ENCODE measurements at regions not wholly inside any gene's neighbourhood (a gene's known extent, or its start where the extent isn't known, plus 50 kb on each side); places are given as distances from the start of the nearest gene placed in this dataset.

DNA sequence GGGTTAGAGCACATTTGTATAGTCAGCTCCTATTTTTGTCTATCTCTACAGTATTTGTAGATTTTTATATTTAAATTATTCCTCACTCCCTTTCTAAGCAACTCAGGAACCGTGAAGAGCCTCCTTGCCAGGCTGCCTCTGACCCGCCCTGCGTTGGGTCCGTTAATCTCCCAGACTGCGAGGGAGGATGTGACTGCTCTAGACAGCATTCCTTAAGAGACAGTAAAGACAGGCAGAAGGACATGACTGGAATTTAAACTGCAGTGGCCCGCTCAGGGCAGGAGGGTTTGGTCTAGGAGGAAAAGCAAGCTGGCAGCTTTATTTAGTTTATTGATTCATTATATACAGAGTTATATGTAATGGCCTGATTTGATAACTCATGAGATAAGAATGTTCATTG, 413.7 kb downstream of the TMEM135 start:
- ATAC-seq (replicated peaks) (no peak), DNase-seq (no peak)
- Mint-ChIP-seq H3K4me1 (no peaks in the 10 kb centered on the region), H3K9me3 (no peaks in the 10 kb centered on the region), H3K27ac (no peak overlapping the region), H3K27me3 (peaks cover 5 to 6% of the 10 kb centered on the region in 2 donors), H3K4me3 (no peak overlapping the region), H3K36me3 (no peaks in the 10 kb centered on the region)

- Mint-ChIP-seq H3K9me3 (no peaks in the 10 kb centered on the region), H3K27ac (no peak overlapping the region), H3K4me3 (no peak overlapping the region), H3K27me3 (peaks cover 5 to 6% of the 10 kb centered on the region in 2 donors), H3K4me1 (no peaks in the 10 kb centered on the region), H3K36me3 (no peaks in the 10 kb centered on the region)
- no peak for ATAC-seq (replicated peaks)
- DNase-seq = no peak
These were observed 409.9 kb downstream of the TMEM135 start for GRCh38 chr11:87447606-87448005.

DNA sequence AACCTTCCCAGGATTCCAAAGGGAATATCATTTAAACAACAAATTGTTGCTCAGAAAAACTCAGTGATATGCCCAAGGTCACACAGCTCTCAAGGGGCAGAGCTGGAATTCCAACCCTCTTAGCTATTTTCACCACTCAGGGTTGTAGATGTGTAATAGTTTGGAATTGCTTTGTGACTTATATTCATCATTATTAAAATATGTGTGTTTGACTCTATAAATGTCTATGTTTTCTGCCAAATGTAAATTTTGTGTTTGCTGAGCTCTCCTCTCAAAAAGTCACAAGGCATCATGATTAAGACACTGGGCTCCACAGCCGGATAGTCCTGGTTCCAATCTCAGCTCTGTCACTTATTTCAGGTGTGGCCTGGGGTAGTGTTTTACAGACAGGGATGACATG, 407.3 kb downstream of the TMEM135 start:
- DNase-seq (no peak), ATAC-seq (replicated peaks) (no peak)
- Mint-ChIP-seq H3K27ac (no peak overlapping the region), H3K4me3 (no peak overlapping the region), H3K27me3 (peaks cover 5 to 6% of the 10 kb centered on the region in 2 donors), H3K9me3 (no peaks in the 10 kb centered on the region), H3K36me3 (no peaks in the 10 kb centered on the region), H3K4me1 (no peaks in the 10 kb centered on the region)

GRCh38 chr11:87443707-87444106, 406.0 kb downstream of the TMEM135 start:
- Mint-ChIP-seq H3K4me3 (no peak overlapping the region), H3K4me1 (no peaks in the 10 kb centered on the region), H3K27ac (no peak overlapping the region), H3K36me3 (no peaks in the 10 kb centered on the region), H3K9me3 (no peaks in the 10 kb centered on the region), H3K27me3 (peaks cover 3 to 5% of the 10 kb centered on the region in 2 donors)
- DNase-seq (no peak), ATAC-seq (replicated peaks) (no peak)

GRCh38 chr11:87440076-87440770, 402.5 kb downstream of the TMEM135 start:
- H3K4me3 Mint-ChIP-seq = no peak overlapping the region
- no peak for DNase-seq
- H3K4me1 Mint-ChIP-seq = no peaks in the 10 kb centered on the region
- ATAC-seq (replicated peaks) = no peak
- H3K27me3 Mint-ChIP-seq = no peaks in the 10 kb centered on the region
- no peaks in the 10 kb centered on the region for H3K9me3 Mint-ChIP-seq
- H3K27ac Mint-ChIP-seq = no peak overlapping the region
- H3K36me3 Mint-ChIP-seq = no peaks in the 10 kb centered on the region

GRCh38 chr11:87438416-87438815, 400.7 kb downstream of the TMEM135 start:
- no peaks in the 10 kb centered on the region for H3K4me1 Mint-ChIP-seq
- ATAC-seq (replicated peaks) (no peak), DNase-seq (no peak)
- no peak overlapping the region for H3K4me3 Mint-ChIP-seq
- no peaks in the 10 kb centered on the region for H3K27me3 Mint-ChIP-seq
- no peaks in the 10 kb centered on the region for H3K9me3 Mint-ChIP-seq
- H3K36me3 Mint-ChIP-seq = no peaks in the 10 kb centered on the region
- H3K27ac Mint-ChIP-seq = no peak overlapping the region

DNA sequence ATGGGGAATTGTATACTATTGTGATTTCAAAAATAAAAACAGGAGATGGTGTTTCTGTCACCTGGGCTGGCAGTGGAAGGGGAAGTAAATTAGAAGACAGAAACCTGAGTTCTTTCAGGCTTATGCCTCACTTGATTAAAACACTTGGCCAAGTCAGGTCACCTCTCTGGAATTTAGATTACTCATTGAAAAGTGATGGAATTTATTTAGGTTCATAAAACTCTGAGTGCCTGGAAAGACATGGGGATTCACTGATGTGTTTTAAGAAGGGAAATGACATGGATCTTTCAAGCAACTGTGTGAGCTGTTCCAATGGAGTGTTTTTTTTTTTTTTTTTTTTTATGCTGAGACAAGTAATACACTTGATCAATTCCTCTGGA, 400.1 kb downstream of the TMEM135 start:
- Mint-ChIP-seq H3K4me1 (no peaks in the 10 kb centered on the region), H3K36me3 (no peaks in the 10 kb centered on the region), H3K9me3 (no peaks in the 10 kb centered on the region), H3K4me3 (no peak overlapping the region), H3K27ac (no peak overlapping the region), H3K27me3 (no peaks in the 10 kb centered on the region)
- ATAC-seq (replicated peaks) (no peak), DNase-seq (no peak)

GRCh38 chr11:87437133-87437843, 399.6 kb downstream of the TMEM135 start:
- Mint-ChIP-seq H3K27me3 (no peaks in the 10 kb centered on the region), H3K4me3 (no peak overlapping the region), H3K36me3 (no peaks in the 10 kb centered on the region), H3K27ac (no peak overlapping the region), H3K9me3 (no peaks in the 10 kb centered on the region), H3K4me1 (no peaks in the 10 kb centered on the region)
- no peak for ATAC-seq (replicated peaks)
- no peak for DNase-seq

DNA sequence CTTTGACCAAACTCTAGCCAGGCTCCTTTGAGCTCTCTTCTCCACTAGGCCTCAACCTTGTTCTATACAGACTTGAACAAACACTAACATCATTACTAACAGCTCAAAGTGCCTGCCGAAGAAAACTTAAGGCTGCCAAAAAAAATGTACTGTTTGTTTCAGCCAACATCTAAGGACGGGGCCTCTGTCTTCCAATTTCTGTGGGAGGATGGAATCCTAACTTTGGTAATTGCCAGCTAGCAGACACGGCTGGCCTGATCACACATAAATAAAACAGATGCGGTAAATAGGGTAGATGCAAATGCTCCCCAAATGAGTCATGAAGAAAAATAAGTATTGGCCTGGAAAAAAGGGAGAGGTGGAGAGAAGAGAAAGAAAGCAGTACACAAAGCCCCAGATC, 394.3 kb downstream of the TMEM135 start:
- DNase-seq (no peak), ATAC-seq (replicated peaks) (no peak)
- H3K4me3 Mint-ChIP-seq = no peak overlapping the region
- H3K9me3 Mint-ChIP-seq = peaks cover 0 to 1% of the 10 kb centered on the region in 2 donors
- H3K4me1 Mint-ChIP-seq = no peaks in the 10 kb centered on the region
- H3K36me3 Mint-ChIP-seq = no peaks in the 10 kb centered on the region
- H3K27ac Mint-ChIP-seq = no peak overlapping the region
- H3K27me3 Mint-ChIP-seq = no peaks in the 10 kb centered on the region

DNA sequence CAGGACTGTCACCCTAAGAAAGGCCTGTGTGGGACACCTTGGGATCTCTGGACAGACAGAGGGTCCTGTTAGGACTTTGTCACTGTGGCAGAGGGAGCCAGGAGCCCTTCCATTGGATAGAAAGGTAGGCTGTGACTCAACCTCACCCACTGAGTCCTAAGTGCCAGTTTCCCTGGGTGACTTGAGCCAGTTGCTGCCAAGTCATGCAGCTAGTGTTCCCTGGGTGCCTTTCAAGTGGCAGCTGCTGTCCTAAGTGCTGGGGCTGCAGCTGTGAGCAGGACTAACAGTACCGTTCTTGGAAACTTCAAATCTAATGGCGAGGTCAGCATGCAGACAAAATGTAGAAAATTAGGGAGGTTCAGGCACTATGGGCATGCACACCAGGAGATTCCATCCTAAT, 393.7 kb downstream of the TMEM135 start:
- Mint-ChIP-seq H3K4me1 (no peaks in the 10 kb centered on the region), H3K4me3 (no peak overlapping the region), H3K27me3 (no peaks in the 10 kb centered on the region), H3K27ac (no peak overlapping the region), H3K36me3 (no peaks in the 10 kb centered on the region), H3K9me3 (peaks cover 0 to 1% of the 10 kb centered on the region in 2 donors)
- DNase-seq (no peak), ATAC-seq (replicated peaks) (no peak)

DNA sequence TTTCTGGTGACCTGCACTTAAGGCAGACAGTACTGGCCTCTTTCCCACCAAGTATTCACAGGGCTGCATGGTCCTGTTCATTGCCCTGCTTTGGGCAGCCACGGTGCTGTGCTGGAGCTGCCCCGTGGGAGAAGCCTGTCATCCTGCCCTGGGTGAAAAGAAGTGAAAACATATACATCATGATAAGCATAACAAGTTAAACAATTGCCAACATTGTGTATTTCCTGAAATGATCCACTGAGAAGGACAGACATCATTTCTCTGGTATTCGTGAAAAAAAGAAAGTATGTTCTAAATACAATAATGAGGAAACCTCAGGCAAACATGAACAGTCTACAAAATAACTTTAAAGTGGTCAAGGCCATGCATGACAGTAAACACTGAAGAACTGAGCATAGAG, 393.1 kb downstream of the TMEM135 start:
- no peak for ATAC-seq (replicated peaks)
- no peaks in the 10 kb centered on the region for H3K36me3 Mint-ChIP-seq
- H3K4me3 Mint-ChIP-seq = no peak overlapping the region

DNA sequence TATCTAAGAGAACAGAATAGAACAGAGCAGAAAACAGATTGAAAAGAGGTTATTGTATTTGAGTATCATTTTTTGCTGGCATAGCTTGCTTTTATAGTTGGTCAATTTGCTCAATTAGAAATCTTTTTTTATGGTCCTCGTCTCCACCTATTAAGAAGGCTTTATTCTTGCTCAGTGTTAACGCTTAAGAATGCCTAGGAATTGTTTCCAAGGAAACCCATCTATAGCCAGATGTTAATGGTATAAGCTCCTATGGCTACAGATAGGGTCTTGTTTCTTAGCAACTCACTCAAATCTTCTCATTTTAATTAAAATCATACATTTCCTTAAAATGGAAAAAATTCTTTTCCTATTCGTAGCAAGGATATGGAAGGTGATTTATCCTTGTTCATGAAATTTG, 392.3 kb downstream of the TMEM135 start:
- peaks cover 0 to 1% of the 10 kb centered on the region in 2 donors for H3K9me3 Mint-ChIP-seq
- no peaks in the 10 kb centered on the region for H3K36me3 Mint-ChIP-seq
- H3K4me3 Mint-ChIP-seq = no peak overlapping the region
- no peaks in the 10 kb centered on the region for H3K27me3 Mint-ChIP-seq
- no peak for ATAC-seq (replicated peaks)
- no peak for DNase-seq
- H3K27ac Mint-ChIP-seq = no peak overlapping the region
- no peaks in the 10 kb centered on the region for H3K4me1 Mint-ChIP-seq

More for the DNA sequence above, 393.1 kb downstream of the TMEM135 start:
- H3K9me3 Mint-ChIP-seq = peaks cover 0 to 1% of the 10 kb centered on the region in 2 donors
- H3K4me1 Mint-ChIP-seq = no peaks in the 10 kb centered on the region
- no peak for DNase-seq
- no peaks in the 10 kb centered on the region for H3K27me3 Mint-ChIP-seq
- no peak overlapping the region for H3K27ac Mint-ChIP-seq

DNA sequence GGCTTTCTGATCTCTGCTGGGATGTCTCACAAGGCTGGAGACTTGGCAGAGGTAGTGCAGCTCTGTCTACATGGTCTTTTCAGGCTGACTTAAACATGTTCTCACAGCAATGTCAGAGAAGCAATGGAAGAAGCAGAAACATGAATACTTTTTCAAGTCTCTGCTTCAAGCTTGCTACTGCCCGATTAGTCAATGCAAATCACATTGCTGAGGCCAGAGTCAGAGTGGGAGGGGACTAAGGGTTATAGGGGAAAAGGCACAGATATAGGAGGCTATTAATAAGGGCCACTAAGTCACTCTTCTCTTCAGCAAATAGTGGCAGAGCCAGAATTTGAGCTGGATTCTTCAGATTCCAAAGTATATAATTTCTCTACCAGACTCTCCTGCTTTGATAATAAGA, 390.5 kb downstream of the TMEM135 start:
- peaks cover 0 to 1% of the 10 kb centered on the region in 2 donors for H3K9me3 Mint-ChIP-seq
- ATAC-seq (replicated peaks) (no peak), DNase-seq (no peak)
- H3K4me1 Mint-ChIP-seq = no peaks in the 10 kb centered on the region
- no peak overlapping the region for H3K27ac Mint-ChIP-seq
- H3K4me3 Mint-ChIP-seq = no peak overlapping the region
- H3K27me3 Mint-ChIP-seq = no peaks in the 10 kb centered on the region
- H3K36me3 Mint-ChIP-seq = no peaks in the 10 kb centered on the region

GRCh38 chr11:87425943-87426342, 388.2 kb downstream of the TMEM135 start:
- Mint-ChIP-seq H3K4me1 (no peaks in the 10 kb centered on the region), H3K36me3 (no peaks in the 10 kb centered on the region), H3K9me3 (peaks cover 0 to 1% of the 10 kb centered on the region in 2 donors), H3K27ac (no peak overlapping the region), H3K27me3 (no peaks in the 10 kb centered on the region), H3K4me3 (no peak overlapping the region)
- DNase-seq (no peak), ATAC-seq (replicated peaks) (no peak)

DNA sequence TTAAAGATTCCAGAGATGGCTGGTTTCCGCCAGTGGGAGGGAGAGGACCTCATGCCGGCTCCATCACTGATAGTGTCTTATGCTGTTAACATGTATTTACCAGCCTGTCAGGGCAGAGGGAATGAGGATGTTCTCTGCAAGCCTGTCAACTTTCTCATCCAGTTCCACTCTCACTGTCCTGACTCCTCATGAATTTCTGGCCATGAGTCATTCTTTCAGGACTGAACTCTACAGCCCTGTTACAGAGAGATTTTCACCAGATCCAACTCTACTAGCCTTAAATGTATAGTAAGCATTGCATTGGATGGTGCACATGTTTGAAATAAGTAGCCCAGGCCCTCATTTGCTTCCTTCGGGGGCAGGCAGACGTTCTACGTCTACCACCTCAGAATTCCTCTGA, 387.7 kb downstream of the TMEM135 start:
- Mint-ChIP-seq H3K27ac (no peak overlapping the region), H3K4me3 (no peak overlapping the region), H3K9me3 (peaks cover 0 to 1% of the 10 kb centered on the region in 2 donors), H3K4me1 (no peaks in the 10 kb centered on the region), H3K36me3 (no peaks in the 10 kb centered on the region), H3K27me3 (no peaks in the 10 kb centered on the region)
- no peak for DNase-seq
- ATAC-seq (replicated peaks) = no peak

Data from stimulated activated naive B cell treated with anti-CD40 and anti-IgM and Interleukin-4, amounts not matched to agents 10 μg/mL and 1 μg/mL and 100 μg/mL, for 72 hours (primary cell).